ENCODE measurements at regions not wholly inside any gene's neighbourhood (a gene's known extent, or its start where the extent isn't known, plus 50 kb on each side); places are given as distances from the start of the nearest gene placed in this dataset.

DNA sequence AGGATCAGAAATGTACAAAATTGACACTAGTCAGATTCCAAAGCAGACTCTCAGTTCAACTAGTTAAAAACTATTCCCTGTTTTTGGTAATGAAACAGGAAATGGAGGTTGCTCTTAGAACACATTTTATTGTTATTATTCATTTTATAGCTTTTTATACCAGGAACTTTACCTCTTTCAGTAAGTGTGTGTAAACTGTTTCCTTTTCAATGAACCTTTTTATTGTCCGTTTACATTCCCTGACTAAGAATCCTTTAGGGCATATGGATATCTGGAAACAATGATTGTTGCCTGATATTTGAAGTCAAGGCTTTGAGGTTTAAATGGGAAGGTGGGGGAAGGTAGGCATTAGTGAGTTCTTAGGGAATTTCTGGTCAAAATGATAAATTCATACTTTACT is 1511.4 kb downstream of the ADGRL3 start:
- H3K27me3 ChIP-seq (ENCODE audit: control insufficient read depth, insufficient read depth, low read length, poor library complexity, severe bottlenecking), result no peaks in the 10 kb centered on the region
- Mint-ChIP-seq H3K9me3 (no peaks in the 10 kb centered on the region), H3K27me3 (ENCODE audit: insufficient read depth) (no peaks in the 10 kb centered on the region), H3K4me3 (no peak overlapping the region), H3K27ac (no peak overlapping the region), H3K36me3 (ENCODE audit: low read depth) (no peaks in the 10 kb centered on the region), H3K4me1 (no peaks in the 10 kb centered on the region)
- no peak overlapping the region for H3K27ac ChIP-seq (ENCODE audit: low read depth, low read length)
- no peaks in the 10 kb centered on the region for H3K36me3 ChIP-seq (ENCODE audit: control insufficient read depth, insufficient read depth, low read length)
- WGBS, 2 experiments (ENCODE audit: insufficient coverage in 1 of 2, insufficient read length in 1 of 2), result 90% methylated on average over 1 of the region's 1 CpG; no CpG with 5 or more reads in 1 of the 2 experiments
- H3K4me1 ChIP-seq (ENCODE audit: control insufficient read depth, insufficient read depth, low read length), result no peaks in the 10 kb centered on the region
- no peak for TF ChIP-seq CTCF (conservative IDR thresholded peaks at IDR 0.05)
- DNase-seq, result no peak
- no peak overlapping the region for H3K4me3 ChIP-seq (ENCODE audit: low read length)
- no peaks in the 10 kb centered on the region for H3K9me3 ChIP-seq (ENCODE audit: control insufficient read depth, low read length)
- H3K9ac ChIP-seq (ENCODE audit: extremely low read depth, low read length, poor library complexity, severe bottlenecking), result no peak overlapping the region

DNA sequence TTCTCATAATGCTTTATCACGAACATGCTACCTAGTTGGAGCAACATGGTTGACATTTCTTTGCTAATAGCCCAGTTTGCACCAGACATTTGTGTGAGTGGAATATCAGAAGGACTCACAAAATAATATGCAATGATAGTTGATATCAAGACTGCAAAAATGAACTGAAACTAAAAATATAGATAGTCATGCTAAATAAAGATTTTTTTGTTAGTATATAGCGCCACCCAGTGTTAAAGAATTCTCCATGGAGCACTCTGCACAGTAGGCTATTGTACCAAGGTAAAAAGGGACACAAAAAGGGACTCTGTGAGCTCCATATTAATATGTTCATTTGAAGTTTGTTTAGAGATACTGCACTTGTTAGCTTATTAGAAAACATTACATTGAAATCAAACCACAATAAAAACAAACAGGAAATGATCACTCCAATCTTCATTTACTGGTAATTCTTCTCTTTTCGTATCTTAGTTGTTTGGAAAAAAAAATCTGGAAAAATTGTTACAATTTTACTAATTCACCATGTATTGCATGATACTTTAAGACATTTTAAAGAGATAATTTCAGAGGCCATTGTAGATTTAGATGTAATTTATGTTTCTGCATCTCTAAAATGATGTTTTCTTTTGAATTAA is 1509.6 kb downstream of the ADGRL3 start:
- Histone ChIP-seq H3K36me3 (ENCODE audit: control insufficient read depth, insufficient read depth, low read length) (no peaks in the 10 kb centered on the region), H3K4me3 (ENCODE audit: low read length) (no peak overlapping the region), H3K27me3 (ENCODE audit: control insufficient read depth, insufficient read depth, low read length, poor library complexity, severe bottlenecking) (no peaks in the 10 kb centered on the region), H3K4me1 (ENCODE audit: control insufficient read depth, insufficient read depth, low read length) (no peaks in the 10 kb centered on the region), H3K27ac (ENCODE audit: low read depth, low read length) (no peak overlapping the region), H3K9ac (ENCODE audit: extremely low read depth, low read length, poor library complexity, severe bottlenecking) (no peak overlapping the region), H3K9me3 (ENCODE audit: control insufficient read depth, low read length) (no peaks in the 10 kb centered on the region)
- Mint-ChIP-seq H3K27ac (no peak overlapping the region), H3K4me1 (no peaks in the 10 kb centered on the region), H3K9me3 (no peaks in the 10 kb centered on the region), H3K4me3 (no peak overlapping the region), H3K27me3 (ENCODE audit: insufficient read depth) (no peaks in the 10 kb centered on the region), H3K36me3 (ENCODE audit: low read depth) (no peaks in the 10 kb centered on the region)
- WGBS, 2 experiments (ENCODE audit: insufficient coverage in 1 of 2, insufficient read length in 1 of 2), result 0 to 66% methylated on average over 1 to 3 of the region's 3 CpGs
- DNase-seq, result no peak
- TF ChIP-seq CTCF (conservative IDR thresholded peaks at IDR 0.05), result peak; percentile 89

DNA sequence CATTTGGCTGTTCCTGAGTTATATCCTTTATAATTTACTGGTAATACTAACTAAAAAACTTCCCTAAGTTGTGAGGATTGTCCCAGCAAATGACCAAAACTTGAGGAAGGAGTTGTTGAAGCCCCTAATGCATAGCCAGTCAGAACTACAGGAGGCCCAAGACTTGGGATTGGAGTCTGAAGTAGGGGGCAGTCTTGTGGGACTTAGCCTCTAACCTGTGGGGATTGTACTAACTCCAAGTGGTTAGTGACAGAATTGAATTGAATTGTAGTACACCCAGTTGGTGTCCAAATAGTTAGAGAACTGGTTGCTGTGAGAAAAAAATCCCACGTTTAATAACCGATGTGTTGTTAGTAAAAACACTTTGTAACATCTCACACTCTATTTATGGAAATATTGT is 1506.3 kb downstream of the ADGRL3 start:
- no peaks in the 10 kb centered on the region for H3K36me3 ChIP-seq (ENCODE audit: control insufficient read depth, insufficient read depth, low read length)
- Mint-ChIP-seq H3K27ac (no peak overlapping the region), H3K4me1 (no peaks in the 10 kb centered on the region), H3K36me3 (ENCODE audit: low read depth) (no peaks in the 10 kb centered on the region), H3K4me3 (no peak overlapping the region), H3K27me3 (ENCODE audit: insufficient read depth) (no peaks in the 10 kb centered on the region), H3K9me3 (no peaks in the 10 kb centered on the region)
- WGBS, 2 experiments (ENCODE audit: insufficient coverage in 1 of 2, insufficient read length in 1 of 2), result 100% methylated on average over 1 of the region's 2 CpGs; no CpG with 5 or more reads in 1 of the 2 experiments
- H3K27ac ChIP-seq (ENCODE audit: low read depth, low read length), result no peak overlapping the region
- peak; percentile 45 for DNase-seq
- no peaks in the 10 kb centered on the region for H3K9me3 ChIP-seq (ENCODE audit: control insufficient read depth, low read length)
- no peak overlapping the region for H3K4me3 ChIP-seq (ENCODE audit: low read length)
- H3K4me1 ChIP-seq (ENCODE audit: control insufficient read depth, insufficient read depth, low read length), result no peaks in the 10 kb centered on the region
- H3K27me3 ChIP-seq (ENCODE audit: control insufficient read depth, insufficient read depth, low read length, poor library complexity, severe bottlenecking), result no peaks in the 10 kb centered on the region
- H3K9ac ChIP-seq (ENCODE audit: extremely low read depth, low read length, poor library complexity, severe bottlenecking), result no peak overlapping the region
- peak; percentile 51 for TF ChIP-seq CTCF (conservative IDR thresholded peaks at IDR 0.05)
